Tibial nerve (tissue), 4 donors: ENCODE measurements at regions not wholly inside any gene's neighbourhood (a gene's known extent, or its start where the extent isn't known, plus 50 kb on each side); places are given as distances from the start of the nearest gene placed in this dataset.

ENCODE experiments used
- DNase-seq, 2 donors: peaks; one replicate each; pipeline ENCODE4 v3.0.0-alpha.2; 2019; ENCODE audit warnings: low spot score in 2 of 2
- H3K27ac ChIP-seq, 4 donors: fragments of 200-600 bp; sonication (generic) in 3 of 4; one replicate each; pipeline ENCODE4 v1.5.1; 2017 to 2019; ENCODE audit warnings: mild to moderate bottlenecking in 1 of 4
- H3K27me3 ChIP-seq, 2 donors: fragments of 200-600 bp; sonication (generic) in 1 of 2; one replicate each; pipeline versions ENCODE4 v1.5.1 to v1.6.0; 2017 to 2019
- H3K36me3 ChIP-seq, 3 donors: fragments of 200-600 bp; sonication (generic); one replicate each; pipeline ENCODE4 v1.5.1; 2018 to 2019
- H3K4me1 ChIP-seq, 4 donors: fragments of 200-600 bp; sonication (generic) in 3 of 4; one replicate each; pipeline ENCODE4 v1.5.1; 2017 to 2019
- H3K4me3 ChIP-seq, 4 donors: fragments of 200-600 bp; sonication (generic) in 3 of 4; one replicate each; pipeline ENCODE4 v1.5.1; 2017 to 2019; ENCODE audit warnings: mild to moderate bottlenecking in 1 of 4, moderate library complexity in 1 of 4
- H3K9me3 ChIP-seq, 4 donors: fragments of 200-600 bp; sonication (generic) in 3 of 4; one replicate each; pipeline ENCODE4 v1.5.1; 2017 to 2019
- EP300 ChIP-seq, 2 donors: sonication (generic); formaldehyde crosslinking; IDR thresholded peaks; one replicate each; pipeline ENCODE4 v1.6.1; 2017; ENCODE audit warnings: antibody characterized with exemption in 2 of 2, mild to moderate bottlenecking in 1 of 2
- POLR2A ChIP-seq, 2 donors: fragments of 450-650 bp; IDR thresholded peaks; one replicate each; pipeline ENCODE4 v1.6.1; 2017; ENCODE audit warnings: antibody characterized with exemption in 2 of 2, mild to moderate bottlenecking in 2 of 2, moderate library complexity in 2 of 2
- WGBS, 2 donors: methylation state at CpG; one replicate each; pipeline ENCODE4 v1.1.5; 2018; 5-methylcytosine and 5-hydroxymethylcytosine counted together
- TF ChIP-seq, protein P1 (sequence below), 5 experiments: fragments of 200-600 bp in 3 of 5; fragments of 450-650 bp in 2 of 5; sonication (generic) in 3 of 5; IDR thresholded peaks; one replicate each; pipeline ENCODE4 v1.5.1; 2016 to 2019; ENCODE audit warnings: antibody characterized with exemption in 5 of 5, mild to moderate bottlenecking in 3 of 5, moderate library complexity in 2 of 5

- 80% methylated on average over 4 of the region's 4 CpGs for WGBS, 2 donors
- Histone ChIP-seq H3K4me1 (no peaks in the 10 kb centered on the region), H3K9me3 (no peaks in the 10 kb centered on the region), H3K4me3 (no peak overlapping the region), H3K27ac (no peak overlapping the region), H3K27me3 (no peaks in the 10 kb centered on the region), H3K36me3 (no peaks in the 10 kb centered on the region)
- TF ChIP-seq POLR2A (IDR thresholded peaks at IDR 0.05) (no peak), EP300 (IDR thresholded peaks at IDR 0.05) (no peak)
- TF ChIP-seq, protein P1, sequence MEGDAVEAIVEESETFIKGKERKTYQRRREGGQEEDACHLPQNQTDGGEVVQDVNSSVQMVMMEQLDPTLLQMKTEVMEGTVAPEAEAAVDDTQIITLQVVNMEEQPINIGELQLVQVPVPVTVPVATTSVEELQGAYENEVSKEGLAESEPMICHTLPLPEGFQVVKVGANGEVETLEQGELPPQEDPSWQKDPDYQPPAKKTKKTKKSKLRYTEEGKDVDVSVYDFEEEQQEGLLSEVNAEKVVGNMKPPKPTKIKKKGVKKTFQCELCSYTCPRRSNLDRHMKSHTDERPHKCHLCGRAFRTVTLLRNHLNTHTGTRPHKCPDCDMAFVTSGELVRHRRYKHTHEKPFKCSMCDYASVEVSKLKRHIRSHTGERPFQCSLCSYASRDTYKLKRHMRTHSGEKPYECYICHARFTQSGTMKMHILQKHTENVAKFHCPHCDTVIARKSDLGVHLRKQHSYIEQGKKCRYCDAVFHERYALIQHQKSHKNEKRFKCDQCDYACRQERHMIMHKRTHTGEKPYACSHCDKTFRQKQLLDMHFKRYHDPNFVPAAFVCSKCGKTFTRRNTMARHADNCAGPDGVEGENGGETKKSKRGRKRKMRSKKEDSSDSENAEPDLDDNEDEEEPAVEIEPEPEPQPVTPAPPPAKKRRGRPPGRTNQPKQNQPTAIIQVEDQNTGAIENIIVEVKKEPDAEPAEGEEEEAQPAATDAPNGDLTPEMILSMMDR (IDR thresholded peaks at IDR 0.05), result no peak
- no peak for DNase-seq
These were observed 106.8 kb upstream of the ATP10A start for GRCh38 chr15:25969886-25970285.

DNA sequence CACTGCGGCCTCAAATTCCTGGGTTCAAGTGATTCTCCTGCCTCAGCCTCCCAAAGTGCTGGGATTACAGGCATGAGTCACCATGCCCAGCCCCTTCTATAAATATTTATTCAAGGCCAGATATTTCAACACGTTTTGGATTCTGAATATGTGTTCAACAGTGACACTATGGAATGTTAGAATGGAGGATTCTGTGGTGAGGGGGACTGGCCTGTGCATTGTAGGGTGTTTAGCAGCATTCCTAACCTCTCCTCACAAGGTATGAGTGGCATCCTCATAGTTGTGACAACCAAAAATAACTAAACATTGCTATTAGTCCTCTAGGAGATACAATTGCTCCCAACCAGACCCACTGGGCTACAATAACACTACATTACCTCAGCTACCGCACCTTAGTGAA lies 104.0 kb upstream of the ATP10A start:
- no peak overlapping the region for H3K27ac ChIP-seq
- no peak for DNase-seq
- H3K27me3 ChIP-seq, result no peaks in the 10 kb centered on the region
- TF ChIP-seq POLR2A (IDR thresholded peaks at IDR 0.05) (no peak), EP300 (IDR thresholded peaks at IDR 0.05) (no peak)
- TF ChIP-seq, protein P1 (IDR thresholded peaks at IDR 0.05), result no peak
- no peaks in the 10 kb centered on the region for H3K4me1 ChIP-seq
- WGBS, 2 donors, result 71 to 73% methylated on average over 3 of the region's 3 CpGs
- peaks cover 0 to 13% (median 0%) of the 10 kb centered on the region in 4 donors for H3K9me3 ChIP-seq
- no peaks in the 10 kb centered on the region for H3K36me3 ChIP-seq
- H3K4me3 ChIP-seq, result no peak overlapping the region

- Histone ChIP-seq H3K36me3 (no peaks in the 10 kb centered on the region), H3K27me3 (no peaks in the 10 kb centered on the region), H3K4me3 (no peak overlapping the region), H3K4me1 (no peaks in the 10 kb centered on the region), H3K27ac (no peak overlapping the region), H3K9me3 (peaks cover 0 to 13% (median 0%) of the 10 kb centered on the region in 4 donors)
- 64 to 65% methylated on average over 5 of the region's 5 CpGs for WGBS, 2 donors
- TF ChIP-seq POLR2A (IDR thresholded peaks at IDR 0.05), result no peak
- TF ChIP-seq, protein P1 (IDR thresholded peaks at IDR 0.05), result no peak
- no peak for TF ChIP-seq EP300 (IDR thresholded peaks at IDR 0.05)
- DNase-seq, result no peak
These were observed 102.2 kb upstream of the ATP10A start for GRCh38 chr15:25965326-25965725.

GRCh38 chr15:25960273-25960672 lies 97.1 kb upstream of the ATP10A start:
- DNase-seq, result no peak
- Histone ChIP-seq H3K4me1 (no peaks in the 10 kb centered on the region), H3K36me3 (no peaks in the 10 kb centered on the region), H3K4me3 (no peak overlapping the region), H3K9me3 (peaks cover 0 to 13% (median 0%) of the 10 kb centered on the region in 4 donors), H3K27me3 (no peaks in the 10 kb centered on the region), H3K27ac (no peak overlapping the region)
- 86 to 89% methylated on average over 5 of the region's 5 CpGs for WGBS, 2 donors
- TF ChIP-seq POLR2A (IDR thresholded peaks at IDR 0.05) (no peak), EP300 (IDR thresholded peaks at IDR 0.05) (no peak)
- TF ChIP-seq, protein P1 (IDR thresholded peaks at IDR 0.05), result no peak

GRCh38 chr15:25959100-25959499 lies 96.0 kb upstream of the ATP10A start:
- 50 to 74% methylated on average over 1 of the region's 1 CpG for WGBS, 2 donors
- Histone ChIP-seq H3K4me1 (no peaks in the 10 kb centered on the region), H3K9me3 (peaks cover 0 to 14% (median 0%) of the 10 kb centered on the region in 4 donors), H3K36me3 (no peaks in the 10 kb centered on the region), H3K4me3 (no peak overlapping the region), H3K27me3 (no peaks in the 10 kb centered on the region), H3K27ac (no peak overlapping the region)
- TF ChIP-seq EP300 (IDR thresholded peaks at IDR 0.05) (no peak), POLR2A (IDR thresholded peaks at IDR 0.05) (no peak)
- TF ChIP-seq, protein P1 (IDR thresholded peaks at IDR 0.05), result no peak
- no peak for DNase-seq
